GM18517 (cell line): ENCODE measurements at regions not wholly inside any gene's neighbourhood (a gene's known extent, or its start where the extent isn't known, plus 50 kb on each side); places are given as distances from the start of the nearest gene placed in this dataset.
"Not testable (repeated sequence)": the region's sequence is repeated elsewhere in the genome, so short reads cannot be mapped to it uniquely, and the experiment has no call there.

Experiments used
- ATAC-seq: cut with Tn5 transposase; IDR thresholded peaks from one replicate; pipeline ENCODE4 v1.9.1; 2021; ENCODE audit warnings: mild to moderate bottlenecking, moderate library complexity; ENCODE audit not compliant: unreplicated experiment

DNA sequence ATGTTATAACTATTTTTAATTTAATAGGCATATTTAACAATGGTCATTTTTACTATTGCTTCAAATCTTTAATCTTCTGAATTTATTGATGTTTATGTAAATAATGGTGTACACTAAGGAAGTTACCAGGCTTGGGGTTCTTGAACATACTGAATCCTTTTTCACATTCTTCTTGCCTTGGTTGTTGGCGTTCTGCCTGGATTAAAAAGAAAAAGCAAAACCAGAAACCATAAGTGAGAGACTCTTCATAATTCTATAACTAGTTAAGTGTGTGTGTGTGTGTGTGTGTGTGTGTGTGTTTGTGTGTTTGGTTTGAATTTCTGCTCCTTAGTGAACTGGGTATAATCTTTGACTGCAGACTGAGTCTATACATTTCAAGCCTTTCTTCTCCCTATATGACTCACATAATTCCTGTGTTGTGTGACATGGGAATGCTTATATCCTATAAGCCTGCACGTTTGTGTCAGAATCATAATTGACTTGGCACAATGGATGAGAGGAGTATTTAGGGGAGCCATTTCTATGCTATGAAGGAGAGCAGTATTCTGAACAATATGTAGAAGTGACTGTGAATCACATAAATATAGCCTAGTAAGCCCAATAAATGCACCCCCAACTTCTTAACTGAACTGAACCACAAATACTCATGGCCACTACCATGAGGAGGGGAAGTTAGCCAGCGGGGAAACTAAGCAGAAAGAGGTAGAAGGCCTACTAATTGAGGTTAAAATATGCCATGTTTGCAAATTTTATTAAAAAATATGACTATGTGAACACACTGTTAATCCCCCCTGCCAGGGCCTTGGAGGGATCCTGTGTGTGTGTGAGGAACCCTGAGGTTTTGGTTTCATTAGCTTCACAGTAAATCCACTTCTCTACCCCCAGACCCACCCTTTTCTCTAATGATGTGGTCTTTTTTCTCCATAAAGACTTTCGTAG lies 425.5 kb downstream of the BCKDHB start:
- ATAC-seq = no peak

DNA sequence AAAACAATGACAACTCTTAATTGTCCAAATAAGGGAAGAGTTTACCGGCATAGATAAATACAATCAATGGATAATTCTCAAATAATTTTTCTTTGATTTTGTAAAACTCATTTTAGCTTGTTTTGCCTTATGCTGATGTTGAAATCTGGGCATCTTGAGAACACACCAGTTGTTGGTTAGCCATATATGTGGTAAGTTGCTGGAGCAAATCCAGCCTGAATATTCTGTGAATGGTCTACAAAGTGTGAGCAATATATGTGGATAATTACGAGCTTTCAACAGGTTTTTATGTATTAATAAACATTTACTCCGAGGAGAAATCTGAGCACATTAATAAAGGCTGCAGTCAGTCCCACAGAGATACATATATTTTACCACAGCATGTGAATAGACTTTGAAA lies 423.6 kb downstream of the BCKDHB start:
- ATAC-seq = no peak

DNA sequence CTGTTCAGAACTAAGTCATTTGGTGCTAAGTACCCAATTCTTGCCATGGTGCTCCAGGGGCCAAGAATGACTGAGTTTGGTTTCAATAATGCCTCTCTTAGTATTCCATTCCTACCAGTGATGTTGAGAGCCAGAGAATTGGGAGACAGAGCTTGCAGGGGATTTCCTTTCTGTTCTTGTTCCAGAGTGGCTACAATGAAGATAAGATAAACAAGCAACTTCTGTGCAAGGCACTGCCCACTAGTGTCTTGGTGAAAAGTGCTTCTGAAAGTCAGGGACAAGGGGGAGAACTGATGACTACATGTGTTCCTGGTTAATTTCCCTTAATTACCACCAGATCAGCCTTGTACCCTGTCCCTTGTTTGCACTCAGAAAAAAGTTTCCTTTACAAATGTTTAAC lies 421.6 kb downstream of the BCKDHB start:
- no peak for ATAC-seq

DNA sequence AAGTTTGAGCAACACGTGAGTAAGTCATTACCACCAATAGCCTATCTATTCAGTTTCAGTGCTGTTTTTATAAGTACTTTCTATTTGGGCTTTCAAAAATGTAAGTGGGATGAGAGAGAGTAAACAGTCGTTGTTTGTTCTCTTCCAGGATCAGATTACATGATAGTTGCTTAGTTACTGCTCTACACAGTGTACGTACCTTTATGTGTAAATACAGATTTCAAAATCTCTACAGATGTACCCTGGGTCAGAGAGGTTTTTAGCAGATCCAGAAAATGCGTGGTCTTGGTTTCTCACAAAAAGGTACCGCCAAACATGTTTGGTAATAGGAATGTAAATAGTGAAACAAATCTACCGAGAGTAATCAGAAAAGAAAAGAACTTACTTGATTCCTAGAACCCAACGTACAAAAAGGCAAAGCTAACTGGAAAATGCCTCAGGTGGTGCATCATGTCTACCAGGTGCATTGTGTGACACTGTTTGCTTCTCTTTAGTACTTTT lies 421.1 kb downstream of the BCKDHB start:
- ATAC-seq = no peak

DNA sequence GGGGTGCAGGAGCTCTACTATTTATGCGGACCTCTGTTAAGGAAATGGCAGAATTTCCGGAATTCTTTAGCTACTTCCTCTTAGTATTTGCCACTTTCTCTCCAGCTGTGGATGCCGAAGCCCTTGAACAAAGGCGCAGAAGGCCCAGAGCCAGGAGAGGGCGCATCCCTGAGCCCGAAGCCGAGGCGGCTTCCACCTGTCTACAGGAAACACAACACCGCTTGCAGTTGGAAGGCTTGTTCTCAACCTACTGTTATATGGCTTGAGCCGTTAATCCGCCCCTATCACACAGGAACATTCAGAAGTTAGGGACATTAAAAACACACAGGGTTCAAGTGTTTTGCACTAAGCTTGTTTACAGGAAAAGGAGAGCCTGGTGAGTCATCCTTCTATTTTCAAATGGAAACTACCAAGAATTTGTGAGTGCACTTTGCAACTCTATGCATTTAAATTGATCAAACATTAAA lies 417.1 kb downstream of the BCKDHB start:
- no peak for ATAC-seq

DNA sequence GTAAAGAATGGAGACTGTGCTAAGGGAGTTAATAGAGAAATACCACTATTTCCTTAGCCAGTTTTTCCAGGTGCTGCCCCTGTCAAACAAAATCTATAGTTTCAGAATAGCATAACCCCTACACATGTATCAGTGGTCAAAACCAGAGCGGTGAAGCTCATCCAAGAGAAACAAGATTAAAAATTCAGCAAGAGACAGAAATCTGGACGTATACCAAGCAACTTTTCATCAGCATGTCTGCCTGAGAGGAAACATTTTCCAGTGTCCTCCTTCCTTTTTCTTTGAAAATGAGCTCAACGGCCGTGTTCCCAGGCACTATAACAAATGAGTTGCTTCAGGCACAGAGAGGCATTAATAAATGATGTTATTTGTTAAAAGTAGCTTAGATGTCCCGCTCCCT lies 416.5 kb downstream of the BCKDHB start:
- ATAC-seq = no peak

DNA sequence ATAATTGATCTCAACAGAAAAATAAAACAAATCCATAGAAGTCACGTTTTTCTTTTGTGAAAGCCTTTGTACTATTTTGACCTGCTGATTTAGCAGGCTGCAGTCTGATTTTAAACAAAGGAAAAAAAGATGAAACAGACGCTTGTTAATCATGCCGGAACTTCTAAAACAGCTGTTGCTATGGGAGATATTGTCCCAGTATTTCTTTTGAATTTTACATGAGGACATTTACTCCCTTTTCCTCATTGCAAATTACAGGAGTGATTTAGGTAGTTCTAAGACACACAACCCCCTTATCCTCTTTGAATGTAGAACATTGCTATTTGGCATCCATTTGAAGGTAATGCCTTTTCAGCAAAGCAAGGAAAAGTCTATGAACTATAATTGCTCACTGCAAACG lies 416.1 kb downstream of the BCKDHB start:
- ATAC-seq = no peak

DNA sequence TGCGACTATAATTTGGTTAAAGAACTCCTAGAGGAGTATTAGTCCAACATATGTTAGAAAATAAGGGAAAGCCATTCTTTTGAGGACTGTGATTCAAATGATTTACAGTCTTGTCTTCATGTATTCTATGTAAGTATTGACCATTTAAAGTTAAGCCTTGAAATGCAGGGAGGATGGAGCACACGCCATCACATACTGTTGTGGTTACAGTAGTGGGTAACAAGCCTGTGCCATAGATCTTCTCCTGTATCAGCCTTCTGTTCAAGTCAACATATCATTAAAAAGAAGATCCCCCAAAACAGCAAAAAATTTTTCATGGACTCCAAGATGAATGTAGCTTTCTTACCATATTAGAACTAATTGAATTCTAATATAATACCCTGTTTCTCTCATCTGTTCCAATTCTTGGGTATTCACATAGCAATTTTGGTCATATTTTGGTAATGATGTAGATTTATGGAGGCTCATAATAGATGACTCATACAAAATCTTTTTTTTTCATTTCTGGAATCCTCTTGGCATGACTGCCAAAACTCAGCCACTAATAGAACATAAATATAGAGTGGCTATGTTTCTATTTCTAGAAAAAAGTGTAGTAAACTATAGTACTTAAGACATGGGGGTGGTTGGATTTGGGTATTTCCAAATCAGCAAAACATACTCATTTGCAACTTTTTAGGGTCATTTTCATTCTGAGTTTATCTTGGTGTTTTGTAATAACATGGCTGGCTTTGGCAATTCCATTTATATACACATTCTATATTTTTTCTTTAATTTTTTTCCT lies 413.5 kb downstream of the BCKDHB start:
- ATAC-seq = no peak

DNA sequence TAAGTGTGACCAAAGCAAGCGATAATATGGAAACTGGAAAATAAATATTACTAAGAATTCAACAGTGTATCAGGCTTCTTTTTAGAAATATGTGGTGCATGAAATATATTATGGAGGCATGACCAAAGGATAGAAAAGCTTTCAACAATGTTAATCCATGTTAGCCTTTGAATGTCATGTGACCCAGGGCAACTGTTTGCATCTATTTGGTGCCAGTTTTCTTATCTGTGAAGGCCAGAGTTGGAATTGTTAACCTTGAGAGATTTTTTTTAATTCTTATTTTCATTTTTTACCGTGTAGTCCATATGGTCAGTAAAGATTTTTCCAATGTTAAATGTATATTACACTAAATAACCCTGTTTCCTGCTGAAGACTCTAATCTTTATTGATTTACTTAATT lies 411.1 kb downstream of the BCKDHB start:
- no peak for ATAC-seq

DNA sequence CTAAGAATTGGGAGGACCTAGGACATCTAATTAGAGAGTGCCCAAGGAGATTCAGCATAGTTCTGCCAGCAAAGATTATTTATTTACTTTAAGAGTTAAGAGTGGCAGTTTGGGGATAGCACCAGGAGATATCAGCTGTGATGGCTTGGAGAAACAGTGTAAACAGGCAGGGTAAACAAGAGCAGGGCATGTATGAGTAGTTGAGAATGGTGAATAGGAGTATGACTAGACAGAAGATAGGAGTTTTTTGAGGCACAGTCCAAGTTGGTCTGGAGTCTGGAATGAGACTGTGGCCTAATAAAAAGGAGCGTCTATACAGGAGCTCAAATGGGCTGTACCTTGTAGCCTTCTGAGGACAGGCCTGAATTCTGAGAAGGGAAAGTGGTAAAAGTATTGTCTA lies 404.1 kb downstream of the BCKDHB start:
- ATAC-seq = not testable (repeated sequence)

DNA sequence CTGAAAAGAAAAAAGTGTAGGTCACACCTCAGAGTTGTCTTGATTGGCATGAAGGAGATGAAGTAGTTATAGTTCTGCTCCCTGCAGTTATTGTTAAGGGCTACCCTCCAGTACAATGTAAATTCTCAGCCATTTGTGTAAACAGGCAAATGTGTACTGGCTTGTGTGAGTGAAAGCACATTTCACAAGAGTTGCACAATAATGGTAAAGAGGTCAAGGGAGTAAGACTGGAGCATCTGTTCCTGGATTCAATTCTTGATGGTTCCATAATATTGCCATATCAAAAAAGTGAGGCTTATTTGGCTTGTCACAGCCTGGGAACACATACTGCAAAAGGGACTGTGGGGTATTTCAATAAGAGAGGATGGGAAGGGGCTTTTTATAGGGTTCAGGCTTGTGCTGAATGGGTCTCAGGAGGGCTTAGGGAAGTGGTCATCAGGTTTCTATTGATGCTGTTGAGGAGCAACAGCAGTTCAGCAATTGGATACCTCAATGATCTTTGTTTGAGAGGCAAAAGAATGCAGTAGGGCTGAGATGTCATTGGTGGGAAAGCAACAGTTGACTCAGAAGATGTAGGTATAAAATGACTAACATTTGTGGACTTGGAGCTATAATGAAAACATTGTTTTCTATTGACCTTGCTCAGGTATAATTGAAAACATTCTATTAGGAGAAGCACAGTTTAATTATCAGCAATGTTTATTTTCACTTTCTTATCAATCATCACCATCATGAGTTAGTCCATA lies 402.6 kb downstream of the BCKDHB start:
- ATAC-seq = no peak

DNA sequence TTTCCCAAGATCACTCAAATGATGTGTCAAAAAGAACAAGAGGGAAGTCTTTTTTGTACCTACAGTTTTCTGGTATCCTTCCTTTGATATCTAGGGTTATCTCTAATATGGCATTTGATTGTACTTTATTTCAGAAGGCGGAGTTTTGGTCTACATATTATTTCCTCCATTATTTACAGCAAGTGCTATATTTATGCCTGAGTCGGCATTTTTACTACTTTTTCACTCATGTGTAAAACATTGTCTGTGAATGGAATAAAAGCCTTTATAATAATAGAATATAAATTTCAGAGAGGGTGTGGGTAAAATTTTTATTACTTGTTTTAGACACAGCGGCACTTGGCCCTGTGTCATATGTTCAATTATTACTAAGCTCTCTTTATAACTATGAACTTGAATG lies 398.4 kb downstream of the BCKDHB start:
- no peak for ATAC-seq

DNA sequence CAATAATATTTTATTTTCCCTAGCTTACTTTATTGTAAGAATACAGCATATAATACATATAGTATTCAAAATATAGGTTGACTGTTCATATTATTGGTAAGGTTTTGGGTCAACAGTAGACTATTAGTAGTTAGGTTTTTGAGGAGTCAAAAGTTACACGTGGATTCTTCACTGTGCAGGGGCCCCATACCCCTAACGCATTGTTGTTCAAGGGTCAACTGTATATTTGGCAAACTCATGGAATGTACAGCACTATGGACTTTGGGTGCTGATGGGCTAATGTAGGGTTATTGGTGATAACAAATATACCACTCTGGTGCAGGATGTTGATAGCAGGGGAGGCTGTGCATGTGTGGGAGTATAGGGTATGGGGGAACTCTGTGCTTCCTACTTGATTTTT lies 397.2 kb downstream of the BCKDHB start:
- ATAC-seq = no peak

DNA sequence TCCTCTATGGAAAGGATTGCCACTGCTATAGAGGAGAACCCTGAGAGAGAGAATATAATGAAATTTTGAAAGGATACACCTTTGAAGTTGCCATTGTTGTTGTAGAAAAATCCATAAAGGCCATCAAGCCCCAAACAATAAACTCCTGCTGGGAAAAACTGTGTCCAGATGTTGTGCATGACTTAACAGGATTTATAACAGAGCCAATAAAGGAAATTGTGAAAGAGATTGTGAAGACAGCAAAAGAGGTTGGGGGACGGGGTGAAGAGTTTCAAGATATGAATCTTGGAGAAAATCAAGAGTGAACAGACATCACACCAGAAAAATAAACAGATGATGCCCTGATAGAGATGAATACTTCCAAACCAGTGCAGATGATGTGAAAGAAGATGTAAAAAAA lies 396.4 kb downstream of the BCKDHB start:
- no peak for ATAC-seq

DNA sequence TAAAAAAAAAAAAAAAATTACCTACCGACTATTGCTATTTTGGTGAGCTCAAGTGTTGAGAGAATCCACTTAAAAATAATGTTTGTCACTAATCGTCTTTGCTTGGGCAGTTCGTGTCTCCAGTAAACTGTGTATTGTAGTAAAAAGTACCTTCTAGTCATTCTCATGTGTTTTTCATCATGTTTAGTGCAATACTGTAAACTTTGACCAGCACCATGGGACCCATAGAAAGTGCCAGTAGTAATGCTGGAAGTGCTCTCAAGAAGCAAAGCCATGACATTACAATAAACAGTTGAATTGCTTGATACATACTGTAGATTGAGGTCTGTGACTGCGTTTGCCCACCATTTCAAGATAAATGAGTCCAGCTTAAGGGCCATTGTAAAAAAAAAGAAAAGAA lies 395.2 kb downstream of the BCKDHB start:
- ATAC-seq = no peak

DNA sequence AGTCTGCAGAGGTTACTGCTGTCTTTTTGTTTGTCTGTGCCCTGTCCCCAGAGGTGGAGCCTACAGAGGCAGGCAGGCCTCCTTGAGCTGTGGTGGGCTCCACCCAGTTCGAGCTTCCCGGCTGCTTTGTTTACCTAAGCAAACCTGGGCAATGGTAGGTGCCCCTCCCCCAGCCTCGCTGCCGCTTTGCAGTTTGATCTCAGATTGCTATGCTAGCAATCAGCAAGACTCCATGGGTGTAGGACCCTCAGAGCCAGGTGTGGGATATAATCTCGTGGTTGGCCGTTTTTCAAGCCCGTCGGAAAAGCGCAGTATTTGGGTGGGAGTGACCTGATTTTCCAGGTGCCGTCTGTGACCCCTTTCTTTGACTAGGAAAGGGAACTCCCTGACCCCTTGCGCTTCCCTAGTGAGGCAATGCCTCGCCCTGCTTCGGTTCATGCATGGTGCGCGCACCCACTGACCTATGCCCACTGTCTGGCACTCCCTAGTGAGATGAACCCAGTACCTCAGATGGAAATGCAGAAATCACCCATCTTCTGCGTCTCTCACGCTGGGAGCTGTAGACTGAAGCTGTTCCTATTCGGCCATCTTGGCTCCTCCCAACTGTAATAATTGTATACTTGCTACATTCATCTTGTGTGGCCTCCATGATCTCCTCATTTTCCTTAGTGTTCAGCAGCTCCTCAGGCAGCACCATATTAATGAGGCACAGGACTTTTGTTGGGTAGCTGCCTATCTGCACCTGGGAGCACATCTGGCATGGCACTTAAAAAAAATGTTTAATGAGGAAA lies 391.4 kb downstream of the BCKDHB start:
- not testable (repeated sequence) for ATAC-seq

DNA sequence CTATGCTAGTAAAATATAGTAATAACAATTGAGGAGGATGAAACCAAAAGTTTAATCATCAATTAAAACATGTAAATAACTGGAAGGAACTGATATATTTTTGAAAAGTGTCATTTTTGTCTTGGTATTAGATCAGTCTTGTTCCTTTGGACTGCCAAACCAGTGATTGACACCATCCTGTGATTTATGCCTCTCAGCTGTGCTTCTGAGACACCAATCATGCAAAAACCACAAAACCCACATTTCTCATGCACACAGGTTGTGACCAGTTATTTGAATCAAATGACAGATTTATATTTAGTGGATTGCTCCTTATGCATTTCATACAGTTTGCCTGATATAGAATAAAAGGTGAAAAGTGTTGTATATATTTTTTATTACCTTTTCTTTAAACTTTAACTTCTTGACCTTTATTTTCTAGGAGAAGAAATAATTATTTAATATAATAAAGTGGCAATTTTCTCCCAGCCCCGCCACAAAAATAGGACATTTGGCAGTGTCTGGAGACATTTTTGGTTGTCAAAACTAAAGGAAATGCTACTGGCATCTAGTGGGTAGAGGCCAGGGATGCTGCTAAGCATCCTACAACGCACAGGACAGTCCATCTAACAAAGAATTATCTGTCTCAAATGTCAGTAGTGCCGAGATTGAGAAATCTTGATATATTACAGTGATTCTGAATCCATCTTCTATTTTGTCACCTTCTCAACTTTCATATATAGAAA lies 383.6 kb downstream of the BCKDHB start:
- no peak for ATAC-seq

DNA sequence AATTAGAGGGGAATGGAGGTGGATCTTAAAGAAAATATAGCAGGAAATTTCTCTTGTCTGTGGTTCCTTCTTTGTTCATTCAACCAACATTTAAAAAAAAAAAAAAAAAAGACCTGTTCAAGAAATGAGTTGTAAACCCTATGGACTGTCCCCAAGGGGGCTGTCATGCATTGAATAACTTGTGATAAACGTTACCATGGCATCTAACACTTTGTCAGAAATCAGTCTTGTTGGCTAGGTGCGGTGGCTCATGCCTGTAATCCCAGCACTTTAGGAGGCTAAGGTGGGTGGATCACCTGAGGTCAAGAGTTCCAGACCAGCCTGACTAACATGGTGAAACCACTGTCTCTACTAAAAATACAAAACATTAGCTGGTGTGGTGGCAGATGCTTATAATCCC lies 381.7 kb downstream of the BCKDHB start:
- no peak for ATAC-seq

DNA sequence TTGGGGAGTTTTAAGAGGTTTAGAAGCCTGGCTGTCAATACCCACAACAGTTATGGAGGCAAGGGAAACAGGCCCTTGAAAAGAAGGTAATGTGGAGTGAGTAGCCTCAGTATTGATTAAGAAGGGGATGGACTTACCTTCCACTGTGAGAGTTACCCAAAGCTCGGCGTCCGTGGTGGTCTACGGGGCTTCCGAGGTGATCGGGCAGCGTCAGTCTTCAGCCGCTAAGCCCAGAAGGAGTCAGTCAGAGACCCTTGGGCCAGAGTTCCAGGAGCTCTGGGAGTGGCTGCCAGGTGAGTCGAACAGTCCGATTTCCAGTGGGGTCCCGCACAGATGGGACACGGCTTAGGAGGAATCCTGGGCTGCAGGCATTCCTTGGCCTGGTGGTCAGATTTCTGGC lies 379.0 kb downstream of the BCKDHB start:
- not testable (repeated sequence) for ATAC-seq

DNA sequence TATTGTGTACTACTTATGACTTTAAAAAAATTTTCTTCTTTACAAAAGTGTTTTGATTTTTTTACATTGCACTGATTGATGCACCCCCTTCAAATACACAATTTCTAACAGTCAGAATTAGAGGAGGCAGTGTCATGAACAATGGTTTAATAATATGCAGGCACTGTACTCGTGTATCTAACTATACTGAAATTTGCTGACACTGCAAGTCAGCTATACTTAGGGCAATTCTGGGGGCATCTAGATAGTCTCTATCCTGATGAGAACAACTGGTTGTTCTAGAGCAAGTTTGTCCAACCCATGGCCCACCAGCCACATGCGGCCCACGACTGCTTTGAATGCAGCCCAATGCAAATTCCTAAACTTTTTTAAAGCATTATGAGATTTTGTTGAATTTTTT lies 375.6 kb downstream of the BCKDHB start:
- no peak for ATAC-seq
